MCF 10A (cell line): ENCODE measurements at regions not wholly inside any gene's neighbourhood (a gene's known extent, or its start where the extent isn't known, plus 50 kb on each side); places are given as distances from the start of the nearest gene placed in this dataset.

Experiments
- BruUV-seq: library from RNA; stranded (reverse); fragments of 400-500 nt; replicated peaks from 2 replicates; lab custom pipeline; 2021; lab: Mats Ljungman, UMichigan
- CTCF ChIA-PET: fragments of 300-600 bp; sonication (Branson Sonifier 250); formaldehyde crosslinking; extraction: SDS; loops from one replicate; lab custom pipeline; 2021; ENCODE audit warnings: antibody characterized with exemption, inconsistent platforms; lab: Yijun Ruan, JAX
- POLR2A ChIA-PET: fragments of 300-600, 350-650 bp; sonication (Branson Sonifier 250); formaldehyde crosslinking; extraction: SDS; loops from one replicate; lab custom pipeline; 2020; ENCODE audit warnings: antibody characterized with exemption, inconsistent platforms; lab: Yijun Ruan, JAX
- DNase-seq: peaks from one replicate; pipeline ENCODE4 v3.0.0-alpha.2; 2018; ENCODE audit not compliant: unreplicated experiment
- H3K27ac Mint-ChIP-seq: one replicate; pipeline ENCODE4 v1.8.0; 2022; ENCODE audit warnings: mild to moderate bottlenecking, low read depth, mixed read lengths; ENCODE audit not compliant: unreplicated experiment
- H3K27me3 Mint-ChIP-seq: one replicate; pipeline ENCODE4 v1.8.0; 2022; ENCODE audit warnings: mixed read lengths; ENCODE audit not compliant: insufficient read depth, unreplicated experiment
- H3K36me3 Mint-ChIP-seq: one replicate; pipeline ENCODE4 v1.8.0; 2022; ENCODE audit warnings: mild to moderate bottlenecking, moderate library complexity, mixed read lengths; ENCODE audit not compliant: insufficient read depth, unreplicated experiment
- H3K4me1 Mint-ChIP-seq: one replicate; pipeline ENCODE4 v1.8.0; 2022; ENCODE audit warnings: mixed read lengths; ENCODE audit not compliant: insufficient read depth, unreplicated experiment
- H3K4me3 Mint-ChIP-seq: one replicate; pipeline ENCODE4 v1.8.0; 2022; ENCODE audit warnings: mild to moderate bottlenecking, moderate library complexity, mixed read lengths; ENCODE audit not compliant: unreplicated experiment
- H3K9me3 Mint-ChIP-seq: one replicate; pipeline ENCODE4 v1.8.0; 2022; ENCODE audit warnings: mixed read lengths; ENCODE audit not compliant: unreplicated experiment
- intact Hi-C: fragments of 100-400 bp; cut with micrococcal nuclease; formaldehyde crosslinking; loops from 2 replicates; pipeline ENCODE4 v1.14.1; 2022
- TF ChIP-seq, protein P1 (sequence below): fragments of 200-600 bp; IDR thresholded peaks from one replicate; pipeline ENCODE4 v1.8.0; 2022; ENCODE audit warnings: antibody characterized with exemption, mild to moderate bottlenecking; ENCODE audit not compliant: unreplicated experiment

DNA sequence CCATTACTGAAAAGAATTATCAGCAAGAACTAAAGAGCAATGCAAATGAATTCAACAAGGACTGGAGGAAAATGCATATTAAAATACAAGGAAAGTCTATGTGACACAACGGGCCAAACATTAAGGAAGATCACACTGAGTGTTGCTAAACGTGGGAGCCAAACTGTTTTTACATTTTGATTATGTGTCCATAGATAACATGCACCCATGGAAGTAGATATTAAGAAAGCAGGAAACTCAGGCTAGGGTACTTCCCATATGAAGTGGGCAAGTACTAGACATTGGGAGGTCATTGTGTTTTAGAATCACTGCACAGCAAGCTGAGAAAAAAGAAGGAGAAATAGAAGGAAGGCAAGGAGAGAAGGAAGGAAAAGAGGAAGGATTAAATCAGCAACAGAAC is 161.8 kb downstream of the KCTD12 start:
- no peaks in the 10 kb centered on the region for H3K4me1 Mint-ChIP-seq
- no peaks in the 10 kb centered on the region for H3K36me3 Mint-ChIP-seq
- no peak for DNase-seq
- H3K27ac Mint-ChIP-seq = no peak overlapping the region
- no peaks in the 10 kb centered on the region for H3K27me3 Mint-ChIP-seq
- intact Hi-C loops = no loop called here
- BruUV-seq = no TSS peak
- H3K9me3 Mint-ChIP-seq = no peaks in the 10 kb centered on the region
- TF ChIP-seq, protein P1, sequence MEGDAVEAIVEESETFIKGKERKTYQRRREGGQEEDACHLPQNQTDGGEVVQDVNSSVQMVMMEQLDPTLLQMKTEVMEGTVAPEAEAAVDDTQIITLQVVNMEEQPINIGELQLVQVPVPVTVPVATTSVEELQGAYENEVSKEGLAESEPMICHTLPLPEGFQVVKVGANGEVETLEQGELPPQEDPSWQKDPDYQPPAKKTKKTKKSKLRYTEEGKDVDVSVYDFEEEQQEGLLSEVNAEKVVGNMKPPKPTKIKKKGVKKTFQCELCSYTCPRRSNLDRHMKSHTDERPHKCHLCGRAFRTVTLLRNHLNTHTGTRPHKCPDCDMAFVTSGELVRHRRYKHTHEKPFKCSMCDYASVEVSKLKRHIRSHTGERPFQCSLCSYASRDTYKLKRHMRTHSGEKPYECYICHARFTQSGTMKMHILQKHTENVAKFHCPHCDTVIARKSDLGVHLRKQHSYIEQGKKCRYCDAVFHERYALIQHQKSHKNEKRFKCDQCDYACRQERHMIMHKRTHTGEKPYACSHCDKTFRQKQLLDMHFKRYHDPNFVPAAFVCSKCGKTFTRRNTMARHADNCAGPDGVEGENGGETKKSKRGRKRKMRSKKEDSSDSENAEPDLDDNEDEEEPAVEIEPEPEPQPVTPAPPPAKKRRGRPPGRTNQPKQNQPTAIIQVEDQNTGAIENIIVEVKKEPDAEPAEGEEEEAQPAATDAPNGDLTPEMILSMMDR = no peak
- CTCF ChIA-PET = interaction anchor here (0.6 kb wide), 2 partner anchors 22 to 889 kb away, joined by 3 read pairs; no protein-coding TSS in a partner anchor
- POLR2A ChIA-PET = interaction anchor here (1.5 kb wide), 1 partner anchor 9 kb away, joined by 3 read pairs; no protein-coding TSS in a partner anchor
- no peak overlapping the region for H3K4me3 Mint-ChIP-seq

- CTCF ChIA-PET = interaction anchor here (0.6 to 1.2 kb wide), 4 partner anchors 16 to 162 kb away, joined by 3 read pairs; partner anchors contain the start of gene KCTD12
- intact Hi-C loops = no loop called here
- TF ChIP-seq, protein P1 = no peak
- no peaks in the 10 kb centered on the region for H3K9me3 Mint-ChIP-seq
- H3K36me3 Mint-ChIP-seq = no peaks in the 10 kb centered on the region
- H3K27me3 Mint-ChIP-seq = no peaks in the 10 kb centered on the region
- no TSS peak for BruUV-seq
- no peaks in the 10 kb centered on the region for H3K4me1 Mint-ChIP-seq
- H3K4me3 Mint-ChIP-seq = no peak overlapping the region
- peak; percentile 48 for DNase-seq
- H3K27ac Mint-ChIP-seq = no peak overlapping the region
- POLR2A ChIA-PET = interaction anchor here (1.5 kb wide), 1 partner anchor 10 kb away, joined by 3 read pairs; no protein-coding TSS in a partner anchor
Measured at GRCh38 chr13:76723551-76724232, 162.5 kb downstream of the KCTD12 start.

DNA sequence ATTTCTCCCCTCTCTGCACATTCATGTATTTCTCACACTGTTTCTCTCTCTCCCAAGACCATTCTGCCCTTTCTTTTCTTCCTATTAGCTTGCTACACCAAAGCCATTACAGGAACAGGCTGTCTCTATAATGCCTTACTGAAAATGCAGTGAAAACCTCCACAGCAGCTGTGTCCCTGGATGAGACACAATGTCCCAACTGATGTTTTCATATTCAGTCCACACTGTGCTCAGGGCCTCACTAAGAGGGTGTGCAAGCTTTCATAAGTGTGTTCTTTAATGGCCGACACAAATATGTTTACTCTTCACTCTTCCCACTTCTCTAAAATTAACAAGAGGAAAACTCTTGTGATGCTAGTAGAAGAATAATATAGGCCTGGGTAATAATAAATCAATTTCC is 163.4 kb downstream of the KCTD12 start:
- CTCF ChIA-PET = interaction anchor here (1.2 kb wide), 1 partner anchor 163 kb away, joined by 3 read pairs; the partner anchor contains the start of gene KCTD12
- H3K9me3 Mint-ChIP-seq = no peaks in the 10 kb centered on the region
- no peak for DNase-seq
- H3K36me3 Mint-ChIP-seq = no peaks in the 10 kb centered on the region
- H3K4me1 Mint-ChIP-seq = no peaks in the 10 kb centered on the region
- H3K27ac Mint-ChIP-seq = no peak overlapping the region
- intact Hi-C loops = no loop called here
- no peak overlapping the region for H3K4me3 Mint-ChIP-seq
- no peaks in the 10 kb centered on the region for H3K27me3 Mint-ChIP-seq
- no TSS peak for BruUV-seq
- TF ChIP-seq, protein P1 = no peak
- POLR2A ChIA-PET = no interaction called here

- intact Hi-C loops = no loop called here
- Mint-ChIP-seq H3K4me1 (no peaks in the 10 kb centered on the region), H3K9me3 (no peaks in the 10 kb centered on the region), H3K27me3 (no peaks in the 10 kb centered on the region), H3K36me3 (no peaks in the 10 kb centered on the region), H3K27ac (no peak overlapping the region), H3K4me3 (no peak overlapping the region)
- TF ChIP-seq, protein P1 = no peak
- CTCF ChIA-PET = no interaction called here
- POLR2A ChIA-PET = interaction anchor here (1.0 kb wide), 1 partner anchor 11 kb away, joined by 4 read pairs; no protein-coding TSS in a partner anchor
- BruUV-seq = no TSS peak
- DNase-seq = no peak
Measured at GRCh38 chr13:76720821-76721220, 165.4 kb downstream of the KCTD12 start.
